ENCODE measurements at regions not wholly inside any gene's neighbourhood (a gene's known extent, or its start where the extent isn't known, plus 50 kb on each side); places are given as distances from the start of the nearest gene placed in this dataset.

DNA sequence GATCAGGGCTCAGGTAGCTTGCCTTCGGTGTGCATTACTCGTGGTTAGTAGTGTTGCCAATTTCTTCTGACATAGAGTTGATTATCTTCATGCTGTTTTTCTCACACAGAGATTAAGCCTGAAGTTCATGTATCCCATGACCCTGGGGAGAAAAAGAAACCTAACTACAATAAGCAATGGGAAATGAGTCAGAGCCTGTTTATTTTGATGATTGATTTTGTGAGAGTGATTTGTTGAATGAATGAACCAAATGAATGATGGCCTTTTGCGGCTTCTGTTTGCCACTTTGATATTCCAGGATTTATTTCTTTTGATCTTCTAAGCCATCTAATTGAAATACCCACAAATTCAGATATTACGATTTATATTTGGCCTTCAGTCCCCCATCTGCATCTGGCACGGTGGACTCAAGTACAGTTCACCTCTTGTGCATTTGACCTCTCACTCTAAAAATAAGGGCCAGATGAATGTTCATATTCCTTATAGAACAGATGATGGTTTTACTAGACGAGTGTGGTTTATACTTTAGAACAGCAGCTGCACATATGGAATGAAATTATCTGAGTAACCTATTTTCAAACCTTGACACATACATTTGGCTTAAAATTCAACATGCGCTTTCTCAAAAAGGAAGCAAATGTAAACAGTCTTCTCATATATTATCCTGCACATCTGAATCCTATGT lies 110.7 kb downstream of the PLCE1 start:
- TF ChIP-seq POLR2A (IDR thresholded peaks at IDR 0.05) = no peak
- TF ChIP-seq, protein P1, sequence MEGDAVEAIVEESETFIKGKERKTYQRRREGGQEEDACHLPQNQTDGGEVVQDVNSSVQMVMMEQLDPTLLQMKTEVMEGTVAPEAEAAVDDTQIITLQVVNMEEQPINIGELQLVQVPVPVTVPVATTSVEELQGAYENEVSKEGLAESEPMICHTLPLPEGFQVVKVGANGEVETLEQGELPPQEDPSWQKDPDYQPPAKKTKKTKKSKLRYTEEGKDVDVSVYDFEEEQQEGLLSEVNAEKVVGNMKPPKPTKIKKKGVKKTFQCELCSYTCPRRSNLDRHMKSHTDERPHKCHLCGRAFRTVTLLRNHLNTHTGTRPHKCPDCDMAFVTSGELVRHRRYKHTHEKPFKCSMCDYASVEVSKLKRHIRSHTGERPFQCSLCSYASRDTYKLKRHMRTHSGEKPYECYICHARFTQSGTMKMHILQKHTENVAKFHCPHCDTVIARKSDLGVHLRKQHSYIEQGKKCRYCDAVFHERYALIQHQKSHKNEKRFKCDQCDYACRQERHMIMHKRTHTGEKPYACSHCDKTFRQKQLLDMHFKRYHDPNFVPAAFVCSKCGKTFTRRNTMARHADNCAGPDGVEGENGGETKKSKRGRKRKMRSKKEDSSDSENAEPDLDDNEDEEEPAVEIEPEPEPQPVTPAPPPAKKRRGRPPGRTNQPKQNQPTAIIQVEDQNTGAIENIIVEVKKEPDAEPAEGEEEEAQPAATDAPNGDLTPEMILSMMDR (IDR thresholded peaks at IDR 0.05) = no peak
- no peak for TF ChIP-seq EP300 (IDR thresholded peaks at IDR 0.05)
